ENCODE measurements at regions not wholly inside any gene's neighbourhood (a gene's known extent, or its start where the extent isn't known, plus 50 kb on each side); places are given as distances from the start of the nearest gene placed in this dataset.

DNA sequence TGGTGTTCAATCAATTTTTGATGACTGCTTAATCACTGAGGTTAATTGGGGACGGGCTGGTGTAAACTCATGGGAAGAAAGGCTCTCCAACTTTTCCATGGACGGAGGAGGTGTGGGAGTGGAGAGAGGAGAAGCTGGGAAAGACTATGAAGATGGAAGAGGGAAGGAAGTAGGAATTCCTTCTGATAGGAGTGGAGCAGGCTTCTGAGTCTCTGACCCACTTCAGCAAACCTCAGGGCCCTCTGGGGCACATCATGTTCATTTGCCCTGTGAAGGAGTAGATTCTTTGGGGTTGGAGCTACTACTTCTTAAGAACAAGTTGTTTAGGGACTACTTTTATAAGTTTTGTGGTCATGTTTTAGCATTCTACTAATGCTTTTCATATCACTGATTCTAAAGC is 87.0 kb upstream of the MAP4K3 start:
- no peak overlapping the region for H4K5ac ChIP-seq (ENCODE audit: insufficient read length, low read depth, low read length)
- no peak overlapping the region for H3K56ac ChIP-seq (replicated peaks; ENCODE audit: insufficient read length, low read depth, low read length)
- DNase-seq (ENCODE audit: low read depth in 1 of 2, low spot score in 2 of 2) (no peak), FAIRE-seq (no peak)
- no peak overlapping the region for H2BK5ac ChIP-seq (ENCODE audit: low read depth, low read length)
- H2BK12ac ChIP-seq (ENCODE audit: low read depth, low read length), result no peak overlapping the region
- H3K4me3 ChIP-seq (ENCODE audit: extremely low read depth in 1 of 4, insufficient read depth in 2 of 4, low read depth in 3 of 4, low read length in 4 of 4), result no peak overlapping the region
- 83% methylated on average over 2 of the region's 2 CpGs; no CpG with 5 or more reads in 1 of the 2 experiments for WGBS, 2 experiments (ENCODE audit: extremely low coverage in 1 of 2, insufficient coverage in 1 of 2, insufficient read length in 1 of 2, insufficient replicate concordance in 2 of 2, low coverage in 1 of 2, low lambda C conversion rate in 2 of 2, missing lambda C conversion rate in 1 of 2)
- peaks cover 0 to 4% (median 0%) of the 10 kb centered on the region in 4 experiments; a peak in 2 of 8 replicates for H3K36me3 ChIP-seq (ENCODE audit: control insufficient read depth in 2 of 4, insufficient read depth in 4 of 4, low read length in 3 of 4)
- no peaks in the 10 kb centered on the region for H3K27me3 ChIP-seq (replicated peaks in 1 of 4; ENCODE audit: control insufficient read depth in 3 of 4, extremely low read depth in 1 of 4, insufficient read depth in 3 of 4, low read length in 3 of 4)
- ChIA-PET CTCF (ENCODE audit: partially characterized antibody) (interaction anchor here (0.5 to 3.3 kb wide), 6 partner anchors 8 to 206 kb away, joined by 3 to 16 read pairs (median 3); no protein-coding TSS in a partner anchor), POLR2A (ENCODE audit: partially characterized antibody) (no interaction called here)
- H3K9me3 ChIP-seq (ENCODE audit: insufficient read depth in 2 of 2, low read depth in 1 of 2, low read length in 1 of 2), result peaks cover 19 to 21% of the 10 kb centered on the region in 2 experiments
- no peak overlapping the region for H3K14ac ChIP-seq (ENCODE audit: insufficient read length)
- peak overlapping the region; percentile 17 for H3K23ac ChIP-seq (ENCODE audit: insufficient read length)
- no peak overlapping the region for H4K8ac ChIP-seq (ENCODE audit: extremely low read depth, insufficient read depth, low read length)
- no peaks in the 10 kb centered on the region for H3K23me2 ChIP-seq (ENCODE audit: low read depth, low read length)
- H4K91ac ChIP-seq (replicated peaks; ENCODE audit: insufficient read length, low read length), result no peak overlapping the region
- no peak overlapping the region for H3K9ac ChIP-seq (replicated peaks in 1 of 4; ENCODE audit: extremely low read depth in 1 of 4, low read depth in 3 of 4, low read length in 3 of 4)
- H4K20me1 ChIP-seq (replicated peaks in 1 of 2; ENCODE audit: control insufficient read depth in 1 of 2, insufficient read depth in 2 of 2, low read length in 2 of 2), result no peaks in the 10 kb centered on the region
- TF ChIP-seq CHD2 (IDR thresholded peaks at IDR 0.05; ENCODE audit: low read length) (no peak), KDM1A (IDR thresholded peaks at IDR 0.05; ENCODE audit: borderline replicate concordance, low read length) (no peak)
- no peak overlapping the region for H2AFZ ChIP-seq (ENCODE audit: low read length)
- no peak overlapping the region for H2AK5ac ChIP-seq (ENCODE audit: low read depth, low read length)
- no peak overlapping the region for H2BK20ac ChIP-seq (ENCODE audit: low read length)
- H2BK15ac ChIP-seq (ENCODE audit: low read length), result no peak overlapping the region
- no peaks in the 10 kb centered on the region for H3K79me2 ChIP-seq (ENCODE audit: control insufficient read depth in 1 of 2, insufficient read depth in 2 of 2, low read length in 2 of 2)
- no peak overlapping the region for H3K4me2 ChIP-seq (ENCODE audit: insufficient read depth in 1 of 2, low read depth in 2 of 2, low read length in 2 of 2)
- no peak overlapping the region for H3K27ac ChIP-seq (ENCODE audit: low read depth, low read length)
- no peaks in the 10 kb centered on the region for H3K79me1 ChIP-seq (ENCODE audit: low read depth, low read length)
- no peak overlapping the region for H2BK120ac ChIP-seq (replicated peaks; ENCODE audit: low read depth, low read length)
- no peak overlapping the region for H3K18ac ChIP-seq (ENCODE audit: extremely low read depth, low read length)
- no peak overlapping the region for H3K4ac ChIP-seq (replicated peaks; ENCODE audit: insufficient read length, low read depth, low read length)
- H3K4me1 ChIP-seq (replicated peaks in 1 of 4; ENCODE audit: control insufficient read depth in 3 of 4, insufficient read depth in 4 of 4, low read length in 3 of 4), result peaks cover 0 to 4% (median 0%) of the 10 kb centered on the region in 4 experiments; a peak in 1 of 7 replicates

Measured in H1 (cell line).